Left hindlimb (tissue), 1 donor: ENCODE measurements at regions not wholly inside any gene's neighbourhood (a gene's known extent, or its start where the extent isn't known, plus 50 kb on each side); places are given as distances from the start of the nearest gene placed in this dataset.

Experiments
- DNase-seq: peaks from one replicate; pipeline ENCODE4 v3.0.0-alpha.2; 2018

DNA sequence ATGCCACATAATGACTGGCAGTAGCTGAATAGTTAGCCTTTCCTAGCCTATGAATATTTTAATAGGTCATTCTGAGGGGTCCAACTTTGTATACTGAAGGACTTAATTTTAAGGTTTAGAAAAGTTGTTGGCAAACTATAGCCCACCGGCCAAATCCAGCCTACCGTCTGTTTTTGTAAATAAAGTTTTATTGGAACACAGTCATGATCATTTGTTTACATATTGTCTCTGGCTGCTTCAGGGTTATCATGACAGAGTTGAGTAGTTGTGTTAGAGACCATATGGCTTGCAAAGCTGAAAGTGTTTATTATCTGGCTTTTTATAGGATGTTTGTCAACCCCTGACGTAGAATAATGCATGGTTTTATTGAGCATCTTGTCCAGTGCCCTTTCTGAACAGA lies 73.4 kb downstream of the NTMT2 start:
- DNase-seq = no peak

DNA sequence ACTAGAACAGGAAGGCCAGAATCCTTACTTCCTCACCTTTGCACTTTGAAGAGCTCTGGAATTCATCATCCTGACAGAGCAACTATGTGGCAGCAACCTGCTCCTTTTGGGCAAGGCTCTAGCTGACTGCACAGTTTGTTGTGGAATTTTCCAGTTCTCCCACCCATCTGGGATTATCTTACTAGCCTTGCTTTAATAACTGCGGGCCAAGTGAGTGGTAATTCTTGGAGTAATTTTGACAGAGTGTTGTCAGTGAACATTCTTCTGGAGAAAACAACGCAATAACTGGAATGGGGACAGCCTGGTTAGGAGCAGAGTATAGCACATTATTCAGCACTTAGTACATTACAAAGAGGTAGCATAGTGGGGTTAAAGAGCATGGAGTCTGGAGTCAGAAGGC lies 75.3 kb downstream of the NTMT2 start:
- no peak for DNase-seq

DNA sequence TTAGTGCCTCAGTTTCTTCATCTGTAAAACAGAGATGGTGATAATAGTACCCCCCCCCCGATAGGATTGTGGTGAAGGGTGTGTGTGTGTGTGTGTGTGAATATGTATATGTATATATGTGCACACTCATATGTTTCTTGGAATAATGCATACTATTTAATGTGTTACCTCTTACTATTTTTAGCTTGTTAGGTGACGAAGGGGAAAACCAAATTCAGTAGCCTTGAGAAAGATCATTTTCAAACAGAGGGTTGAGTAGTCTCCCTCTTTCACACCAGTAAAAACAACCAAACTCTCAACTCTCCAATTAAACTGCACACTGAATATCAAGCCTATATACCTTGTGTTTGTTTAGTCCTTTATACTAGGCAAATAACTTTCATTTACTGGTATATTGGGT lies 75.7 kb downstream of the NTMT2 start:
- DNase-seq = no peak

DNA sequence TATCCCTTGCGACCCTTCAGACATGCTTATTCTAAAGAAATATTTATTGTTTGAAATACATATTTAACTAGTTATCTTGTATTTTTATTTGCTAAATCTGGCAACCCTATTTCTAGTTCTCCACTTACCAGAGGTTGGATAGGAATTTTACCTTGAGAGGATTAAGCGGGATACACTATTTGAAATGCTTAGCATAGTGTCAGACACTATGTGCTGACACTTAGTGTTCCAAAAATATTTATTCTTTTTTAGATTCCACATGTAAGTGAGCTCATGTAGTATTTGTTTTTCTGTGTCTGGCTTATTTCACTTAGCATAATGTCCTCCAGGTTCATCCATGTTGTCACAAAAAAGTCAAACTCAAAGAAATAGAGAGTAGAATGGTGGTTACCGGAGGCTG lies 78.7 kb downstream of the NTMT2 start:
- no peak for DNase-seq

DNA sequence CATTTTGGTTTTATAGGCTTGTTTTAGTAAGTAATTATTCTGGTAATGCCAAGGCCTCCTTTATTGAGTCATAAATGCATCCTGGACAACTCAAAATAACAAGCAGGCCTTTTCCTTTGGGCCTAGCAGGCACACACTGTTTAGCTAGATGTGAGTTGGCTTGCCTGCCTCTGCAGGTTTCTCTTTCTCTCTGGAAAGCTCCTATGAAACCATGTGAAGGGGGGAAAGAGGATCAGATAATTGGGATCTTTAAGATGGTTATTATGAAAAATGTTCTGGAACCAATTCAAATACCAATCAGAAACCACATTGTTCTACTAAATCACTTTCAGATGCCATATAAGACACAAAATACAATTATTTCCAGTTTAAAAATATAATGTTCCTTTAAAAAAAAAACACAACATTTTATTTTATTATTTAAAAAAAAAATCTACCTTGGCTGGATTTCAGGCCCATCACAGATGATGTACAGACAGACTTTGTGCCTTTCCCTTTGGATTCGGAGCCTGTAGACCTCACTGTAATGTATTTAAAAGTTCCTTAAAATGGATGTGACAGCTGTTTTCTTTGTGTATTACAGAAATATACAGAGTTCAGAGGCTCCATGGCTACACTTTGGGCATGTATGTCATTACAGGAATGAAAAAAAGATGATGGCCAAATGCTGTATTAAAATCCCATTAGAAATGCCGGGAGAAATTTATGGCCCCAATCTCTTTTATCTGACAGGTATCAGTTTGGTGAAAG lies 80.2 kb downstream of the NTMT2 start:
- DNase-seq = no peak

DNA sequence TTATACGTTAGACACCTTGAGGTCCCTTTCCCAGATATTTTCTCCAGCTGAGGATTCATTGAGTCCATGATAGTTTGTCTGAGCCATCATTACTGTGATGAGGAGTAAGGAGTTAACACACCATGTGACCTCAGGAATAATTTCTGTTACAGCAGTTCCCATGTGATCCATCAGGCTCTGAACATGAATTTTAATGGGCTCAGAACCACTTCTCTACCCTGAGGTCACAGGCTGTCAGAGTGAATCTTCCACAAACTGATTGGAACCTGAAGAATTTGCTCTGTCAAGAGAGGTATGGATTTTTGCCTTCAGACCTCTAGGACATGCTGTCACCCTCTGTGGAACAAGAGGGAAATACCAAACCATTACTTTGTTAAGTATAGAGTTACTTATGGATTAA lies 81.0 kb downstream of the NTMT2 start:
- DNase-seq = no peak

DNA sequence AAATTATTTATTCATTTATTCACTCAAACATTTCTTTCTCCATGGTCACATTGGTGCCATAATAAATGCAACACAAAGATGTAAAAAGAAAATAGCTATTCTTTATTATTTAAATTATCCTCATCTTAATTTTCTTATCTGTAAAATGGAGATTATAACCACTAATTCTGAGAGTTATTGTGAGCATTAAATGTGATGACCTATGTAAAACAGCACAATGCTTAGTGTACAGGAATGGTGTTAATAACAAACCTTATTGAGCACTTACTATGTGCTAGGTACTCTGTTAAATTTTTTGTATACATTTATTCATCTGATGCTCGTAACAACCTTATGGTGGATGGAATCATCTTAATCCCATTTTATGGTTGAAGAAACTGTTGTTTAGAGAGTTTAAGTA lies 84.6 kb downstream of the NTMT2 start:
- no peak for DNase-seq

DNA sequence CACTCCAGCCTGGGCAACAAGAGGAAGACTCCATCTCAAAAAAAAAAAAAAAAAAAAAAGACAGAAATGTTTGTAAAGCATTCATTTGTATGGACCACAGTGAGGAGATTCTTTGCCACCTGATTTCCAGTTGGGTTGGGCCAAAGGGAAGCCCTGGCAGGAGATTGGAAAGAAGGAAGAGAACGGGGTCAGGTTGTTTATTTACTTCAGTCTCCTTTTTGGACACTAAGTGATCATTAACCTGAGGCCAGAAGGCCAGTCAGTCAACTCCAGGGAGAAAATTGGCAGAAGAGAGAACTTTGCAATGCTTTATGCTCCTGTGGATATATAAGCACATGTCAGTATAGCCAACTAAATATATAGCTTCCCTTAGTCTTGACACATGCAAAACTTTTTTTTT lies 85.9 kb downstream of the NTMT2 start:
- no peak for DNase-seq

DNA sequence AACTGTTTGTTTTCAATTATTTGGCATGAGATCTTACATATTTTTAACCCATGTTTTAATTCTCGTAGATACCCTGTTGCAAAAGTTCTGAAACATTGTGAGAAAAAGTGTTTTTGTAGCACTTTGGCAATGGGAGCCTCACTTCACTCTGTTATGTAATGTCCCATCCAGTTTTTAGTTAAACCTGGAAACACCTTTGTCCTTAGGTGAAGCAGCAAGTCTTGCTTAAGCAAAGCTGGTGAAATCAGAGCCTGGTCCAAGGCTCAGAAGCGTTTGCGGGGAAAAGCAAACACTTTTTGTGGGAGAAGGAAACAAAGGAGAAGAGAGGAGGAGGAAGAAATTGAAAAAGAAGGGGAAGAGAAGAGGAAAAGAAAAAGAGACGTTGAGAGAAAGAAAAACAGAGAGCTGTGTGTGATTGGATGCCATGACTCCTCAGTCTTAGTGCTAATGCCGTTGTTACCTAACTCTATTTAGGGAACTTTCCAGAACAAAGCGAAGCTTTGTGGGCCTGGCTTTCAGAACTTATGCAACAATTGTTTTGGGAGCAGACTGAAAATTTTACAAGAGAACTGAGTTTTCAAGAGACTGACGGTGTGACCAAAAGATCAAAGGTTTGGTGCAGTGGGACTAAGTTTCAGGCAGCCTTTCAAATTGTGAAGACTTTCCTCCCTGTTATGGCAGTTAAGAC lies 93.1 kb downstream of the NTMT2 start:
- DNase-seq = no peak

DNA sequence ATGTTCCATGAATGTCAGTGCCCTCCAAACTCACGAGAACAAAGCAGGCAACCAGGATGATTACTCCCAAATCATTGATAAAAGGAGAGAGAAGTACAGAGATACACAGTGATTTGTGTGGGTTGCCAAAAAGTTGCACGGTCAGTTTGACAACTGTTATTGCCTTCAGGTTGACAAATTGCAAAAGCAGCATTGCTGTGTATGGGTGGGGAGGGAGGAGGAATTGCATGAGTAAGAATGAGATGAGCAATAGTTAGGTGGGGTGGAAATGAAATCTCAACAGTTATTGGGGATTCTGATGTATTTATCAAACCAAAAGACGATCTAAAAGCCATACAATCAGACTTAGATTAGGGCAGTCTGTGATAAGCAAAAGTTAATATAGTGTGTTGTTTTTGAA lies 93.7 kb downstream of the NTMT2 start:
- no peak for DNase-seq

DNA sequence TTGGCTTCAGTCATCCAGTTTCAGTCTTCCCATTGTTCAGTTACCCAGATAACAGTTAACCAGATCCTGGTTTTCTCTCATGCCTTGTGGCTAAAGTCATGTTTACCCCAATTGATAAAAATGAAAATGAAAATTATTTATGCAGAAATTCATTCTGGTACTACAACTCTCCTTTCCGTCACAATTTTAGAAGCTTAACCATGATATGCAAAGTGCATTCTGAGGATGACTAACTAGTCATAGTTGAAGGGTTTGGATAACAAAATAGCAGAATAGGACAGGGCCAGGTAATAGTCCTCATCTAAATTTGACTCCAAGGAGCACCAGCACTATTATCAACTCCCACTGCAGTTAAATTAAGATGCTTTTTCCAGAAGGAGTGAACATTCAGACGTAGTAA lies 94.7 kb downstream of the NTMT2 start:
- DNase-seq = no peak

DNA sequence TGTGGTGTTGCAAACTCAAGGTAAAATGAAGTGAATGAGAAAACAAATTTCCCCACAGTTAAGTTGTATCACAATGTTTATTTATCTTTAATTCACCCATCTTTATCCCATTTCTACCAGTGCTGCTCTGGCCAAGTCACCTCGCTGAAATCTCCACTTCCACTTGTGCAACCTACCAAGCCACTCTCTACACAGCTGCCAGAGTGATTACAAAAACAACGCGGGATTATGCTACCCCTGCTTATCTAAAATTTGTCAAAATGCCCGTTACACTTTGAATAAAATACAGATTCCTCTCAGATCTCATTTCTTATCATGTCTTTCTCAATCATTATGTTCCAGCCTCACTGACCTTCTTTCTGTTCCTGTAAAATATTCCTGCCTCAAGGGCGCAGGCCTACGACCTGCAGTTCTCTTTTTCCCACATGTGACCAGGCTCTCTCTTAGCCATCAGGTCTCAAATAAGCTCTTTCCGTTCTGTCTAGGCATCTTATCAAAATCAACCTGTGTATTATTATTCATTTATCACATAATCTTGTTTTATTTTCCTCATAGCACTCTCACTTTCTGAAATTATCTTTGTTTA lies 95.6 kb downstream of the NTMT2 start:
- no peak for DNase-seq

DNA sequence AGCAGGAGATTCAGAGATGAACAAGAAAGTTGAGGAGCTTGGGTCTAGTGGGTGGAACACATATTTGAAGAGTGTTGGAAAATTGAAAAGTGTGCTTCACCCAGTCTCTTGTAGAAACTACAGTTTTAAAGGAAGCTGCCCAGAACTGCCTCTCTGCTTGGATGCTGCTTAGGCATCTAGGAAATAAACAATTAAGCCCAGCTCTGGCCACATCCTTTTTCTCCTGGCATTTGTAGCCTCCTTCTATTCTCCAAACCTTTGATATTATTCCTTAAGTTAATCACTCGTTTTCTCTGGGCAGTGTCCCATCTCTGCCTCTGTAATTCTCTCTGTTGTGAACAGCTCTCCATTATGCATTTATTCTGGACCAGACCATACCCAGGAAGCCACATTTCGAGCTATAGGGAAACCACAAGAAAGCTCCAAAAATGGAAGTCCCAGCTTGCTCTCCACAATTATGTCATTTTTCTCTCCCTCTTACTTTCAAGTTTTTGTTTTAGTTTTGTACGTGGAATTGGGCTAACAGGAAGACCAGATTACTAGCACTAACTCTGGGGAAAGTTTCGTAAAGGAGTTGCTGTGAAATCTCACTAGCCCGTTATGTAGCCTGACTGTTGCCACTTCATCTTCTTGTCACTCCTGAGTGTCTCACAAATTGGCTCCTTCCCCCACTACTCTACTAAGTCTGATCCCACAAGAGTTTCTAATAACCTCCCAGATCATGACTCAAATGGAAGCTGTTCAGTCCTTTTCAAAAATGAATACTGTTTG lies 102.2 kb downstream of the NTMT2 start:
- no peak for DNase-seq

DNA sequence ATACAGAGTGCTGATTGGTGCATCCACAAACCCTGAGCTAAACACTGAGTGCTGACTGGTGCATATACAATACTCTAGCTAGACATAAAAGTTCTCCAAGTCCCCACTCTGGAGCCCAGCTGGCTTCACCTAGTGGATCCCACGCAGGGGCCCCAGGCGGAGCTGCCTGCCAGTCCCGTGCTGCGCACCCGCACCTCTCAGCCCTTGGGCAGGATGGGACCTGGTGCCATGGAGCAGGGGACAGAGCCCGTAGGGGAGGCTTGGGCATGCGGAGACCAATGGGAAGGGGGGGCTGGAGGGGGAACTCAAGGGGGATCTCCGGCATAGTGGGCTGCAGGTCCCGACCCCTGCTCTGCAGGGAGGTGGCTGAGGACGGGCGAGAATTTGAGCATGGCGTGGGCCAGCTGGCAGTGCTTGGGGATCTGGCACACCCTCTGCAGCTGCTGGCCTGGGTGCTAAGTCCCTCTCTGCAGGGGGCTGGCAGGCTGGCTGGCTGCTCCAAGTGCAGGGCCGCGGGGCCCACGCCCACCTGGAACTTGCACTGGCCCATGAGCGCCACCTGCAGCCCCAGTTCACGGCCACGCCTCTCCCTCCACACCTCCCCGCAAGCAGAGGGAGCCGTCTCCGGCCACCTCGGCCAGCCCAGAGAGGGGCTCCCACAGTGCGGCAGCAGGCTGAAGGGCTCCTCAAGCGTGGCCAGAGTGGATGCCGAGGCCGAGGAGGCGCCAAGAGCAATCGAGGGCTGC lies 104.9 kb downstream of the NTMT2 start:
- DNase-seq = no peak

DNA sequence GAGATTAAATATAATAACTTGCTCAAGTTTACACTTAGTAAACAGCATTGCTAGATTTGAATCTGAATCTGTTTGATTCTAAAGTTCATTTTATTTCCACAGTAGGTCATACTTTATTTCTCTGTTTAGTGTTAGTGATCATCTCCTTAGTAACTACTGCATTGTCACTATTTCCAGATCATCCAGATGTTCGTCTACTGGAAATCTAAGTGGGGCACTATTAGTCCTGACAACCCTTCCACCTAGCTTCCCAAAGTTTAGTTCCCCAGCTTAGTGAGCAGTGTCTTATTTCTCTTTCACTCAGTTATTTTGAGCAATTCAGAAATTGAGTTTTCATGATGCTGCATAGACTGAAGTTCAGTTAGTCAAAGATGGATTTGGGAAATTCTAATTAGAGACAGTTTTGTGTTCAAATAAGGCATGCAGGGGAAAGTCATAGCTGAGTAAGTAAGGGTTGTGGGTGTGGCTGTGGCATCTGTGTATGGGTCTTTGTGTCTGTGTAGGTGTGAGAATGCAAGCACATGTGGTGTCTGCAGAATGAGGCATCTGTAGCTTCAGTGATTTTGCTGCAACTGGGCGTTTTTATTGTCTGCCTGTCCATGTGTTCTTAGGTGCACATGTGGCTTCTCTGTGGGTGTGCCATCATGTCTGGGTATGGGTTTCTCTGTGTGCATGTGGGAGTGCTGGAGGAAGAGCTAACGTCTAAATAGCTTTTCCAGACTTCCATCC lies 107.3 kb downstream of the NTMT2 start:
- DNase-seq = peak; percentile 32

DNA sequence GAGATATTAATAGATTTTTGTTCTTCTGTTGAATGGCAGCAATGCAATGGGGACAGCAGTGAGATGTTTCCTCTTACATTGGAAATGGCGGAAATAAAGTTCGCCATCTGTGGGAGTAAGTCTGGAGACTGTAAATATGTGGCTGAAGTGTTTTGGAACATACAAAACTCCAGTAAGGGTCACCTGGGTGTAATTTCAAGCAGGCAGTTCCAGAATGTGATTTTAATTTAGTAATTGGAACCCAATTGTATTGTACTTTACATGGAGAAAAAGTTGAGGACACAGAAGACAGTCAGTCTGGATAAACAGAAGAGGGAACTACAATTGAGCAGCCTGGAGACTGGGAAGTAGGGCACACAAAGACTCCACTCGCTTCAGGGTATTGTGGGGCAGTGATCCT lies 108.6 kb downstream of the NTMT2 start:
- no peak for DNase-seq

DNA sequence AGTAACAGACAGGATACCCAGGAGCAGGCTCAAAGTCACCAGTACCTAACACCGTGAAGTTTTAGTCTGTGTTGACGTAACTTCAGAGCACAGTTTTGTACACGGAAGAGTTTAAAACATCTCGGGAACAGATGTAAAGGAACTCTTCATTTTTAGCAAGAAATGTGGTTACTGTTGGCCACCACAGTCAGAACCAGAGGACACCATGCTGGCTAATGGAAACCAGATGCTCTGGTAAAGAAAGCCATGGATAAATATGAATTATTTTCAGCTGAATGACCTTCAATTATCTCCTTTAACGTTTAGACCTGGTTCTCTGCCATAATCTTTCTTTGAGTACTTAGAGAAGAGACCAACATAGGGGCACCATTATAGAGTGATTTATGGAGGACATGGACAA lies 115.9 kb downstream of the NTMT2 start:
- no peak for DNase-seq

DNA sequence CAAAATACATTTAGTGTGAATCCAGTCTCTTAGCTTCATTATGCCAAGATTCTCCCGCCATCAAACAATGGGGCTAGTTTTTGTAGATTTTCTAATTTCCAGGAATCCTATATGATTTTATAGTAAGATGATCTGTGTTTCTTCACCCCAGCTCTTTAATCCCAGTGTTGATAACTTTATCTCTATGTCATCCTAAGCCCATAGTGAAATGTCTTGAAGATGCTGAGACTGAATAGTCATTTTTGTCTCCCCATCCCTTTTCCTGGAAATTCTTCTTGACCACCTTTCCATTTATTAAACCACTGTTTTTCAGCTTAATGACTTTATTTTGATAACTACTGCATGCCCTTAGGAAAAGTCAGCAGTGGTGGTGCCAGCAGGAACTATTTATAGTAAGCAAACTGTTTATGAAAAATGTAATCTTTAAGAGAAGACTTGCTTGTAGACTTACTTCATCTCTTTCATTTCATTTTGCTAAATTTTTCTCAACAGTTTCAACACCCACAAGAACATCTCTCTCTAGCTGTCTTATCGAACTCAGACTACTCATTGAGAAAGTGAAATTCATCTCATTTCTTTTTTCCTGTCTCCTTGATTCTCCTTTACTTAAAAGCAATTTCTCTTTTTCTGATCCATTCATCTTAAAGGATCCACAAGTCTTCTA lies 116.6 kb downstream of the NTMT2 start:
- DNase-seq = no peak

DNA sequence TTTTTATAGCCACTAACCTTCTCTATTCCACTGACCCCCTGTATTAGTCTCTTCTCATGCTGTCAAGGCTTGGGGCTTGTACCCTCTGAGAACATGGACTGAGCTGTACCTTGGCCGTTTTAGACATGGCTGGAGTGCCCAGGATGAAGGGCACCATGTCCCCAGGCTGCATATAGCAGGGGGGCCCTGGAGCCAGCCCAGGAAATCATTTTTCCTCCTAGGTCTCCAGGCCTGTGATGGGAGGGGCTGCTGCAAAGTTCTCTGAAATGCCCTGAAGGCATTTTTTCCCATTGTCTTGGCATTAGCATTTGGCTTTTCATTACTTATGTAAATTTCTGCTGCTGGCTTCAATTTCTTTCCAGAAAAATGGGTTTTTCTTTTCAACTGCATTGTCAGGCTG lies 119.5 kb downstream of the NTMT2 start:
- no peak for DNase-seq

DNA sequence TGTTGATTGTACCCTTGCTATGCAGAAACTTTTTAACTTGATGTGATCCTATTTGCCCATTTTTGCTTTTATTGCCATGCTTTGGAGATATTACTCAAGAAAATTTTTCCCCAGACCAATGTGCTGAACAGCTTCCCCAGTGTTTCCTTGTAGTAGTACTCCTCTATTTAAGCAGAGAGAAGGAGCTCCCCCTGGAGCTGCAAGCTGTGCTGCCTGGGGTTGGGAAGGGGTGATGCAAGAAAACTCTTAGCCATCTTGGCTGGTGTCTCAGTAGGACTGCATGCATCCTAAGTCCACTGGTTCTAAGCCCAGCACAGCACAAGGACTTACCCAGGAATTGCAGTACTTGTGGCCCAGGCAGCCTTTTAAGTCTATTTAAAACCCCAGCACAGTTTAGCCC lies 121.6 kb downstream of the NTMT2 start:
- DNase-seq = no peak

DNA sequence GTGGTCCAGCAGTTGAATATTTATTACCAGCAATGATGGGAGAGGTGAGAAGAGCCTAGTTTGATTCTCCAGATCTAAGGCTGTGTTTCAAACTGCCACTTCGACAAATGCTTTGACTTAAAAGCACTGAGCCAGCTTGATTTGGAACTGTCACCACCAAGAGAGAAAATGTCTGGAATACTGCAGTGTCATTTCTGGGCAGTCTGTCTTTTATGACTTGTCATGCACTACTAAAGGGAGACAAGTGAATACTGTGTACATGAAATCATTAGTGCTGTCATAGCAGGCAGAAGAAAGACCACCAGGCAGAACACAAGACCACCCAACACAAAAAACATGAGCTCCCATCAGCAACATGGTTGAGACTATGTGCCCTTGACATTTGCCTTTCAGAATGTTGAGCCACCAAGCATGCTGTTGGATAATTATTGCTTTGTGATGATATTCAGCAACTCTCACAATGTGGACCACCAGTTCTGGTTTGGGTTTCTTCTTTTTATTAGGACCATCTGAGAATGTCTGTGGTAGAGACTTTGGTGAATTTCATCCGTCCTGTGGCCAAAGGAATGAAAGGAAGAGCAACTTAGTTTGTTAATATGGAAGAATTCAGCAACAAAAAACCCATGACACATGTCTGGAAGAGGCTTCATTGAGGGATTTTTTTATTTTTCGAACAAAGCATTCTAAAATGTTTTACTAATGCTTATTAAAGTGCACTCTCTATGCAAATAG lies 125.8 kb downstream of the NTMT2 start:
- DNase-seq = no peak
